ENCODE measurements at regions not wholly inside any gene's neighbourhood (a gene's known extent, or its start where the extent isn't known, plus 50 kb on each side); places are given as distances from the start of the nearest gene placed in this dataset.
"Not testable (repeated sequence)": the region's sequence is repeated elsewhere in the genome, so short reads cannot be mapped to it uniquely, and the experiment has no call there.

DNA sequence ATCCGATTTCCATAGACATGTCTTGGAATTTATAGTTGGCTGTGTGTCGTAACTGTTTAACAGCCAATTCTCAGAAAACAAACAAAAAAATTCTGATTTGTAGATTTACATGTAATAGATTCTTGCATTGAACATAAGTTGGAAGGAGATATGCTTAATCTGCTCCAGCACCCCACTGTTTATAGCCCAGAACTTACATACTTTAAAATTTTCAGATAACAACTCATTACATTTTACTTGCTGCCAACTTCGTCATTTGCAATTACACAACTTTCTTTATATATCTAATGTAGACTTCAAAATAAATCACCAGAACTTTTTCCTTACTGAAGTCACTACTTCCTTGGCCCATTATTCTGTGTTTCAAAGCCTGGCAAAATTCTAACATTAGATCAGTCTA, 472.3 kb upstream of the EYS start:
- no peak for DNase-seq

DNA sequence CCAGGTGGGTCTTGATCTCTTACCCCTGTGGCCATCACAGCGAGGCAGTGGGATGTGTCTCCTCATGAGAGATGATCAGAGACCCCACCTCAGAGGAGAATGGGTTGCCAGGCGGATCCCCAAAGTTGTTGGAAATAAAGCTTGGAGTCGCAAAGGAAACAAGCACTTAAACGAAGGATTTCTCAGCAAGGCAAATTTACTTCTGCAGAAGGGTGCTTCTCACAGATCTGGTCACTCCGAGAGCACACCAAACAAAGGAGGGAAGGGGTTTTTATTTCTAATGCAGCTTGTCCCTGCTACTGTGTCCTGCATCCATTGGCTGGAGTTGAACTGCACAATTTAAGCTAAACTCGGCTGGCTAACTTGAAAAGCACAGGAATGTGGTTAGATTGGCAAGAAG, 466.6 kb upstream of the EYS start:
- no peak for DNase-seq

- DNase-seq = not testable (repeated sequence)
These were observed 459.7 kb upstream of the EYS start for GRCh38 chr6:66166713-66167112.

DNA sequence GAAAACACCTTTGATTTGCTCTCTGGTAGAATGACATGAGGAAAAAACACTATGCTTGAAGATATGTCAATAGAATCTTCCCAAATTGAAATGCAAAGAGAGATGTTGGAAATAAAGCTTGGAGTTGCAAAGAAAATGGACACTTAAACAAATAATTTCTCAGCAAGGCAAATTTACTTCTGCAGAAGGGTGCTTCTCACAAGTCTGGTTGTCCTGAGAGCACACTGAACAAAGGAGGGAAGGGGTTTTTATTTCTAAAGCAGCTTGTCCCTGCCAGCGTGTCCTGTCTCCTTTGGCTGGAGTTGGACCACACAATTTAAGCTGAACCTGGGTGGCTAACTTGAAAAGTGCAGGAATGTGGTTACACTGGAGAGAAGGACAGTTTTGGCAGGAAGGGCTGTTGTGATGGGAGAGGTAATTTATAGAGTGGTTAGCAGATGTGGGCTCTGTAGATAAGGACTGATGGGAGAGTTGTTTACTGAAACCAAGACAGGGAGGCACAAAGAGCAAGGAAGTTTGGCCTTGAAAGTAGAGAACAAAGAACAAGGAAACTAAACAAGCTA, 454.6 kb upstream of the EYS start:
- DNase-seq = no peak

- DNase-seq = no peak
These were observed 452.9 kb upstream of the EYS start for GRCh38 chr6:66159937-66160336.

GRCh38 chr6:66153247-66153646, 446.2 kb upstream of the EYS start:
- DNase-seq = no peak

DNA sequence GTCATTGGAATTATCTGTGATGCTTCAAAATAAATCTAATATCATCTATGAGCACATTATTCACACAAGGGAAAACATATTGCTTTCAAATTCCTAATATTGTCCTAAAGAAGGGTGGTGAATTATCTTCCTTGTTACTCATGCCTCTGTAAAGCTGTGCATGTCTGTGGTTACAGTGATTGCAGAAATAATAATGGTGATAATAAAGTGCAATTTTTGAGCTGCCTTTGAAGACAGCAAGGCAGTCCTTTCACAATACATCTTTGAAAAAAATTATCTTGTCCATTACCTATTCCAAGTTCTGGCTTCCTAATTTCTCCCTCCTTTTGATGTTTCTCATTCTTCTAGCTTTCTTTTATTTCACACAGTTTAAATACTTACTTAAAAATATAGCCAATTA, 442.1 kb upstream of the EYS start:
- no peak for DNase-seq

DNA sequence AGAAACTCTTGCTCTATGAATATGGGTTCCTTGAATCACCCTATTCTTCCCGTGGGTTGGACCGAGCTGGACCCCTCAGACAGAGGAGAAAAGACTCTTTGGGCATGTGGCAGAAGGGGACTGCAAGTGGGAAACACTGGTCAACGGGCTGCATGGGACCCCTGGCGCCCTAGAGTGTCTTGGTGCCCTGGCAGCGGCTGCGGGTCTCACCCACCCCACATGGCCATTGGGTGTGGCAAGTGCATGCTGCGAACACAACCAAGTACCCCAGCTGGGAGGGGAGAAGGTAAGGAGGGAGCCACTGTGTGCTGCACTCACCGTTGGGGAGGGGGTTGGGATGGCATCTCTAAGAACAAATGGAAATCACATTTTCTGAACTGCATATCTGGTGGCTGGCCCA, 438.8 kb upstream of the EYS start:
- DNase-seq = no peak

DNA sequence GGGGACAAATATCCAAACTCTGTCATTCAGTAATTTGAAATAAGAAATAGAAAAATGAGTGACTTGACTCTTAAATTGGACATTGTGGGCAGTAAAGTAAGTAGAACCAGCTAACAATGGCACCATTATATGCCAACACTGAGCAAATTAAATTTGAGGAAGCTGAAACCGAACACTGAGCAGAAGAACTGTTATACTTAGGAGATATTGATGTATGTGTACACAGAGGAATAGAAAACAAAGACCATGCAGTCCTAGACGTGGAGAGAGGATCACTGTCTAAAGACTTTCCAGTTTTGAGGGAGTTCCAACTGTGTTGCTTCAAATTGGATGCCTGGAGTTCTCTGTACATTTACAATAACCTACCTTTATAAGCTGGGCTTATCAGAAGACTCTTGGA, 427.0 kb upstream of the EYS start:
- DNase-seq = no peak

DNA sequence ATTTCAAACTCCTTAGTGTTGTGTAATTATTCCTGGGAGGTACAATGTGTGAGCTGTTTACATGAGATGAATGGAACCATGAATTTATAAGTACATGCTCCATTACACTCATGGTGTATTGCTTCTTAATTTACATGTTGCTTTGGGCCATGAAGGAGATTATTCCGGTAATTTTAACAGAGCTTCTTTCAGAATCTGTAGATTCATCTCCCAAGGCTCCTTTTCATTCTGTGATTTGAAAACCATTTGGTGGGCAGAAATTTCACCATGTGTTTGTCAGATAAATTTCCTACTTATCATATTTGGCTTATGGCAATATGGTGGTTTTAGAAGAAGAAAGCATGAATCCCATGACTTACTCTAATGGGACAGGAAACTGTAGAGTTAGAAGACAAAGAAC, 421.6 kb upstream of the EYS start:
- no peak for DNase-seq

DNA sequence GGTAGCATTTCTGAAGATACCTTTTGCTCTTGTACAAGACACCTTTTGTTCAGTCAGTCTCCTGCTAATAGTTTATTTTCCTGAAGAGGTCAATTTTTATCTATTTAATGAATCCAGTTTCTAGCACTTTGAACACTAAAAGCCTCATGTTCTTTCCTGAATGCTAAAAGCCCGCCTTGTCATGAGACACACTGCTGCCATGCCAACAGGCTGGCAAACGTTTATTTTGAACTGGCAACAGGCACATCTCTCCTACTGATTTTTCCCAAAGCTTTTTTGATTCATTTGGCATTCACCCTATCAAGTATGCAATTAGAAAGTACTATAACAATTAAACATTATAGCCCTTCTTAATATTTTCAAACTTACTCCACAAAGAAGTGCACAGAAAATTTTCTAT, 421.2 kb upstream of the EYS start:
- DNase-seq = no peak

- DNase-seq = no peak
These were observed 420.0 kb upstream of the EYS start for GRCh38 chr6:66127061-66127460.

DNA sequence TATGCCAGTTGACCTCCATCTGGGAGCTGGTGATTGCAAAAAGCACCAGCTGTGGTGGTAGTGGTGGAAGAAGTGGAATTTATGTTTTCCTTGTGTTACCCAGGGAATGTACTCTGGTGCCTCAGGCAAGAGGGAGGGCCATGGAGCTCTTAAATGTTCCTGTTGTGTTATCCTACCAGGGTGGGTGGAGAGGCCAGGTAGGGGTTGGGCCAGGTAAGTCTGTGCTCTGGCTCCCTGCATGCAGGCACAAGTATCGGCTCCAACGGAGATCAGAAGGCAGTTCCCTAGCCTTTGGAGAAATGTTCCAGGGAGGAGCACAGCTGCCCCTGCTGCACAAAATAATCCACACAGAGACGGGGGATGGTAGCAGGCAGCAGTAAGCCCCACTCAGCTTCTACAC, 419.3 kb upstream of the EYS start:
- no peak for DNase-seq

- no peak for DNase-seq
These were observed 396.9 kb upstream of the EYS start for GRCh38 chr6:66103954-66104353.

- no peak for DNase-seq
These were observed 396.3 kb upstream of the EYS start for GRCh38 chr6:66103354-66103753.

DNA sequence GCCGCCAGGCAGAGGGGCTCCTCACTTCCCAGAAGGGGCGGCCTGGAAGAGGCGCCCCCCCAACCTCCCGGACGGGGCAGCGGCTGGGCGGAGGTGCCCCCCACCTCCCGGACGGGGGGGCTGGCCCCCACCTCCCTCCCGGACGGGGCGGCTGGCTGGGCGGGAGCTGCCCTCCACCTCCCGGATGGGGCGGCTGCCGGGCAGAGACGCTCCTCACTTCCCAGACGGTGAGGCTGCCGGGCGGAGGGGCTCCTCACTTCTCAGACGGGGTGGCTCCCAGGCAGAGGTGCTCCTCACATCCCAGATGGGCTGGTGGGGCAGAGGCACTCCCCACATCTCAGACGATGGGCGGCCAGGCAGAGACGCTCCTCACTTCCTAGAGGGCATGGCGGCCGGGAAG, 389.7 kb upstream of the EYS start:
- no peak for DNase-seq

DNA sequence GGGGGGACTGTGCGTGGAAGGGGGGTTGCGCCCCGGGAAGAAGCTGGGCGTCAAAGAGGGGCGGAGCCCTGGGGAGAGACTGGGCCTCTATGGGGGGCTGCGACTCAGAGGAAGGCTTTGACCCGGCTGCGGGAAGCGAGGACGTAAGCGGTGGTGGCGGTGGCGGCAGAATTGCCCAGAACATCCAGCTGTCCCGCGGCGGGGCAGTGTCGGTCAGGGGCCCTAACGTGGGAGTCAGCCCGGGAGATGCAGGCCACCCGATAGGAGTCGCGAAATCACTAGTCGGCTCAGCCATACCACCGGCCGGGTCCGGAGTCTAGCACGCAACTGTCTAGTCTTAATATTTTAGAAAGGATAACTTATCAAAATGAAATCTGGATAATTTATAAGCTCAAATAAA, 387.6 kb upstream of the EYS start:
- DNase-seq = no peak

GRCh38 chr6:66092306-66092705, 385.3 kb upstream of the EYS start:
- not testable (repeated sequence) for DNase-seq

- no peak for DNase-seq
These were observed 379.5 kb upstream of the EYS start for GRCh38 chr6:66086532-66086931.

DNA sequence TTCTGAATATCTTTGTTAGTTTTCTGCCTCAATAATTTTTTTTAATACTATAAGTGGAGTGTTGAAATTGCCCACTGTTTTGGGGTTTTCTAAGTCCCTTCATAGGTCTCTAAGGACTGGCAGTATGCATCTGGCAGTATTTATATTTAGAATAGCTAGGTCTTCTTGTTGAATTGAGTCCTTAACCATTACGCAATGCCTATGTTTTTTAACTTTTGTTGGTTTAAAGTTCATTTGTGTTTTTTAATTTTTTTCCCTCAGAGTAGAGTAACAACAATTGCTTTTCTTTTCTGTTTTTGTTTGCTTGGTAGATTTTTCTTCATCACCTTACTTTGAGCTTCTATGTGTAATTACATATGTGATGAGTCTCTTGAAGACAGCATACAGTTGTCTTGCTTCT, 375.9 kb upstream of the EYS start:
- no peak for DNase-seq

DNA sequence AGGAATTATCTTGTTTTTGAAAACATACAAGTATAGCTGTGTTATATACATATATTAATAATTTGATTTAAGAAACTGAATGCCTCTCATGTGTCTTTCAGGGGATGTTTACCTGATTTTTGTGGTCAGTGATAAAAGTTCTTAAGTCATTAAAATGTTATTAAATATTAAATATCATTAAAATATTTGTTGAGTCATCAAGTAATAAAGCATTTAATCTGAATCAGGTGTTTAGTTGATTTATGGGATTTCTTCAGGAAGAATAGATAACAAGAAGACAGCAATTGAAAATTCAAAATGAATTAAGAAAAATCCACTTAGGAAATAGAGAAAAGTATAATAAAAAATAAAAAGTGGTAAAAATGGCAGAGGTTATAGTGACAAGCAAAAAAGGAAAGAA, 361.9 kb upstream of the EYS start:
- DNase-seq = no peak

GRCh38 chr6:66068033-66068432, 361.0 kb upstream of the EYS start:
- DNase-seq = no peak

- no peak for DNase-seq
These were observed 358.3 kb upstream of the EYS start for GRCh38 chr6:66065313-66065712.

GRCh38 chr6:66057034-66057433, 350.0 kb upstream of the EYS start:
- DNase-seq = no peak

DNA sequence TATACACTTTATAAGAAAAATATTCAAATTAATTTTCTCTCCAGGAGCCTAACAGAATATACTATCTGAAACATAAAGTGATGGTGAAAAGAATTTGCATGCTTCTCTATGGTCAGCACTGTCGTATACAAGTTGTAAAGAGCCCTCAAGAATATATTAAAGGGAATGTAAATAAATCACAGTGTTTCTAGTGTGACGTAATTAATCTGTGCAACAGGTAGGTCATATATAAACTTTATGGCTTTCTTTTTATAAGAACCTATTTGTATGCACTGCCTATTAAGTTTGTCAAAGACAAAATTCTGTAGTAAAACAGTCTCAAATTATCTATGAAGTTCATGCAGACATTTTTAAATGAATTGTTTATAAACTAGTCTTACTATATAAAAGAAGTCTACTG, 347.9 kb upstream of the EYS start:
- DNase-seq = no peak

DNA sequence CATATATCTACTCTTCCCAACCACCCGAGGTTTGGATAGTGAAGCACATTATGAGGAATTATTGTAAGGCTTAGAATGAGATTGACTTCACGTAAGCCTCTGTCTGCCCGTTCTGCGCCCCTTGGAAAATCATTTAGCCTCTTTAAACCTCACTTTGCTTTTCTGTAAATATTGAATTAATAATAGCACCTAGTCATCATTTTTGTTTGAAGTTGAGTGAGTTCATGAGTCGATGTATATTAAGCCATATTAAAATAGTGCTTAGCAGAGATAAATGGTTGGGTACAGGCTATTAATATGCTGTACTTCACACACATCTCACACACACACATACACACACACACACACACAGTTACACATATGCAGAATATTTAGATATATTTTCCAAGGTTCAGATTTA, 344.8 kb upstream of the EYS start:
- no peak for DNase-seq

Data from eye (tissue), 1 donor.